Fibroblast of pulmonary artery (primary cell): ENCODE measurements at regions not wholly inside any gene's neighbourhood (a gene's known extent, or its start where the extent isn't known, plus 50 kb on each side); places are given as distances from the start of the nearest gene placed in this dataset.

Source experiments
- DNase-seq: peaks from one replicate; pipeline ENCODE4 v3.0.0-alpha.2; 2010; ENCODE audit warnings: low read depth
- H3K4me3 ChIP-seq: replicated peaks from 2 replicates; pipeline ENCODE4 v1.5.1; 2011; ENCODE audit warnings: low read depth, mild to moderate bottlenecking, control low read depth, low read length, moderate library complexity
- CTCF ChIP-seq: IDR thresholded peaks from 2 replicates; pipeline ENCODE4 v1.5.1; 2011; ENCODE audit warnings: mild to moderate bottlenecking, control low read depth, low read length, inconsistent platforms; ENCODE audit errors: missing control alignments

GRCh38 chr21:15493646-15494045 is 236.1 kb upstream of the USP25 start:
- TF ChIP-seq CTCF = no peak
- no peak for DNase-seq
- H3K4me3 ChIP-seq = no peak overlapping the region

GRCh38 chr21:15494481-15494880 is 235.3 kb upstream of the USP25 start:
- no peak for TF ChIP-seq CTCF
- DNase-seq = no peak
- no peak overlapping the region for H3K4me3 ChIP-seq

- no peak for TF ChIP-seq CTCF
- DNase-seq = peak; percentile 63
- H3K4me3 ChIP-seq = no peak overlapping the region
Observed at GRCh38 chr21:15495965-15496364, 233.8 kb upstream of the USP25 start.

GRCh38 chr21:15496911-15497310 is 232.9 kb upstream of the USP25 start:
- H3K4me3 ChIP-seq = no peak overlapping the region
- DNase-seq = no peak
- TF ChIP-seq CTCF = no peak

GRCh38 chr21:15498455-15498854 is 231.3 kb upstream of the USP25 start:
- DNase-seq = no peak
- TF ChIP-seq CTCF = no peak
- no peak overlapping the region for H3K4me3 ChIP-seq

- no peak overlapping the region for H3K4me3 ChIP-seq
- no peak for DNase-seq
- no peak for TF ChIP-seq CTCF
Observed at GRCh38 chr21:15506086-15506485, 223.7 kb upstream of the USP25 start.

GRCh38 chr21:15508554-15508953 is 221.2 kb upstream of the USP25 start:
- no peak for DNase-seq
- TF ChIP-seq CTCF = no peak
- no peak overlapping the region for H3K4me3 ChIP-seq
